Gastrocnemius medialis (tissue), 4 donors: ENCODE measurements at regions not wholly inside any gene's neighbourhood (a gene's known extent, or its start where the extent isn't known, plus 50 kb on each side); places are given as distances from the start of the nearest gene placed in this dataset.

ENCODE experiments used
- ATAC-seq, 2 donors: fragments of 150-250 bp; one replicate each; pipeline ENCODE4 v1.9.1; 2016
- DNase-seq, 2 donors: peaks; one replicate each; pipeline ENCODE4 v3.0.0-alpha.2; 2019
- H3K27ac ChIP-seq, 4 donors: fragments of 200-600 bp; sonication (generic); 1 replicate in 1 of 4; 2 replicates in 3 of 4; pipeline ENCODE4 v1.5.1; 2016 to 2018; ENCODE audit warnings: mild to moderate bottlenecking in 2 of 4, moderate library complexity in 1 of 4
- H3K27me3 ChIP-seq, 3 donors: fragments of 200-600 bp; sonication (generic) in 2 of 3; 1 replicate in 1 of 3; 2 replicates in 2 of 3; pipeline versions ENCODE4 v1.5.1 to v1.6.0; 2016 to 2019; ENCODE audit warnings: mild to moderate bottlenecking in 1 of 3, moderate library complexity in 1 of 3
- H3K36me3 ChIP-seq, 2 donors: fragments of 200-600 bp; sonication (generic) in 1 of 2; one replicate each; pipeline ENCODE4 v1.5.1; 2017 to 2018
- H3K4me1 ChIP-seq, 2 donors: fragments of 200-600 bp; sonication (generic) in 1 of 2; one replicate each; pipeline ENCODE4 v1.5.1; 2016 to 2017; ENCODE audit warnings: mild to moderate bottlenecking in 2 of 2
- H3K4me3 ChIP-seq, 4 donors: fragments of 200-600 bp; sonication (generic) in 3 of 4; 1 replicate in 1 of 4; 2 replicates in 3 of 4; pipeline ENCODE4 v1.5.1; 2016 to 2019; ENCODE audit warnings: mild to moderate bottlenecking in 2 of 4
- H3K9me3 ChIP-seq, 3 donors: fragments of 200-600 bp; sonication (generic) in 2 of 3; 1 replicate in 1 of 3; 2 replicates in 2 of 3; pipeline ENCODE4 v1.5.1; 2016 to 2019
- CTCF ChIP-seq, 5 experiments: fragments of 450-650 bp in 3 of 5; fragments of 200-600 bp in 2 of 5; sonication (generic) in 2 of 5; IDR thresholded peaks in 4 of 5; conservative IDR thresholded peaks in 1 of 5; 1 replicate in 4 of 5; 2 replicates in 1 of 5; pipeline ENCODE4 v1.5.1; 2016 to 2019; ENCODE audit warnings: antibody characterized with exemption in 5 of 5, mild to moderate bottlenecking in 3 of 5, moderate library complexity in 3 of 5
- POLR2A ChIP-seq, 2 donors: fragments of 450-650 bp; IDR thresholded peaks; one replicate each; pipeline ENCODE4 v1.6.1; 2017; ENCODE audit warnings: antibody characterized with exemption in 2 of 2, mild to moderate bottlenecking in 2 of 2, moderate library complexity in 2 of 2
- in situ Hi-C, 4 donors: fragments of 200-750 bp; cut with MboI; loops; one replicate each; pipeline versions ENCODE4 v1.15.0 to v1.8.0; 2017; ENCODE audit warnings: low sequenced_read_pairs in 4 of 4
- intact Hi-C: fragments of 100-400 bp; cut with DNase I; formaldehyde crosslinking; loops from one replicate; pipeline ENCODE4 v1.15.1; 2023; ENCODE audit warnings: low total_unique reads

- in situ Hi-C loops: no loop called here
- intact Hi-C loops: no loop called here
- no peaks in the 10 kb centered on the region for H3K9me3 ChIP-seq
- DNase-seq (no peak), ATAC-seq (no peak)
- no peak for TF ChIP-seq CTCF (IDR thresholded peaks at IDR 0.05 in 4 of 5, conservative IDR thresholded peaks at IDR 0.05 in 1 of 5)
- TF ChIP-seq POLR2A (IDR thresholded peaks at IDR 0.05): no peak
- no peaks in the 10 kb centered on the region for H3K4me1 ChIP-seq
- H3K27me3 ChIP-seq: no peaks in the 10 kb centered on the region
- no peak overlapping the region for H3K4me3 ChIP-seq
- no peak overlapping the region for H3K27ac ChIP-seq
- H3K36me3 ChIP-seq: no peaks in the 10 kb centered on the region
These were observed 360.3 kb downstream of the FBXO15 start for GRCh38 chr18:73787316-73787715.

- no peak for TF ChIP-seq POLR2A (IDR thresholded peaks at IDR 0.05)
- TF ChIP-seq CTCF (IDR thresholded peaks at IDR 0.05 in 4 of 5, conservative IDR thresholded peaks at IDR 0.05 in 1 of 5): no peak
- Histone ChIP-seq H3K27me3 (no peaks in the 10 kb centered on the region), H3K27ac (no peak overlapping the region), H3K4me1 (no peaks in the 10 kb centered on the region), H3K9me3 (no peaks in the 10 kb centered on the region), H3K4me3 (no peak overlapping the region), H3K36me3 (no peaks in the 10 kb centered on the region)
- DNase-seq: no peak
- no peak for ATAC-seq
- intact Hi-C loops: no loop called here
- in situ Hi-C loops: no loop called here
These were observed 362.3 kb downstream of the FBXO15 start for GRCh38 chr18:73785300-73785699.

- H3K4me3 ChIP-seq: no peak overlapping the region
- no peak for ATAC-seq
- TF ChIP-seq CTCF (IDR thresholded peaks at IDR 0.05 in 4 of 5, conservative IDR thresholded peaks at IDR 0.05 in 1 of 5) (no peak), POLR2A (IDR thresholded peaks at IDR 0.05) (no peak)
These were observed 362.8 kb downstream of the FBXO15 start for GRCh38 chr18:73784853-73785252.

DNA sequence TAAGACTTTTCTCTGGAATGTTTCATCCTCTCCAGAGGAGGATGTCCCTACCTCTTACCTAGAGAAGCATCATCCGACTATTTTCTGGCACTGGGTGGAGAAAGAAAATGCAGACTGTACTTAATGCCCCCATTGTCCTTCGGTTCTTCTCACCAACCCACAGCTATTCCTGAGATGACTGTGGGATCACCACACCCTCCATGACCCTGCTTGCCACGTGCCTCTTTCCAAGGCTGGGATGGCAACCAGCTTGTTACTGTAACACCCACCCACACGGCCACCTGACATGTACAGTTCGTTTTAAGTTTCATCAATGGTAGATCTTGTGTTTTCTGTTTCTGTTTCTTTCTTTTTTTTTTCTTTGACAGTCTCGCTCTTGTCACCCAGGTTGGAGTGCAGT, 365.2 kb downstream of the FBXO15 start:
- DNase-seq (no peak), ATAC-seq (no peak)
- Histone ChIP-seq H3K4me1 (no peaks in the 10 kb centered on the region), H3K36me3 (no peaks in the 10 kb centered on the region), H3K9me3 (no peaks in the 10 kb centered on the region), H3K4me3 (no peak overlapping the region), H3K27me3 (no peaks in the 10 kb centered on the region), H3K27ac (no peak overlapping the region)
- intact Hi-C loops: no loop called here
- TF ChIP-seq CTCF (IDR thresholded peaks at IDR 0.05 in 4 of 5, conservative IDR thresholded peaks at IDR 0.05 in 1 of 5): no peak
- TF ChIP-seq POLR2A (IDR thresholded peaks at IDR 0.05): no peak
- in situ Hi-C loops: no loop called here

More at GRCh38 chr18:73784853-73785252, 362.8 kb downstream of the FBXO15 start:
- H3K4me1 ChIP-seq: no peaks in the 10 kb centered on the region
- no peaks in the 10 kb centered on the region for H3K36me3 ChIP-seq
- no peaks in the 10 kb centered on the region for H3K27me3 ChIP-seq
- DNase-seq: no peak
- in situ Hi-C loops: no loop called here
- H3K9me3 ChIP-seq: no peaks in the 10 kb centered on the region
- H3K27ac ChIP-seq: no peak overlapping the region
- intact Hi-C loops: no loop called here

GRCh38 chr18:73780218-73780617, 367.4 kb downstream of the FBXO15 start:
- no peaks in the 10 kb centered on the region for H3K36me3 ChIP-seq
- intact Hi-C loops (no loop called here), in situ Hi-C loops (no loop called here)
- no peaks in the 10 kb centered on the region for H3K27me3 ChIP-seq
- H3K4me3 ChIP-seq: no peak overlapping the region
- no peaks in the 10 kb centered on the region for H3K9me3 ChIP-seq
- no peak for DNase-seq
- H3K27ac ChIP-seq: no peak overlapping the region
- no peak for ATAC-seq
- H3K4me1 ChIP-seq: no peaks in the 10 kb centered on the region
- TF ChIP-seq POLR2A (IDR thresholded peaks at IDR 0.05) (no peak), CTCF (IDR thresholded peaks at IDR 0.05 in 4 of 5, conservative IDR thresholded peaks at IDR 0.05 in 1 of 5) (no peak)
